GM18873 (cell line): ENCODE measurements at regions not wholly inside any gene's neighbourhood (a gene's known extent, or its start where the extent isn't known, plus 50 kb on each side); places are given as distances from the start of the nearest gene placed in this dataset.

Experiments
- ATAC-seq: cut with Tn5 transposase; IDR thresholded peaks from one replicate; pipeline ENCODE4 v1.9.1; 2021; ENCODE audit warnings: mild to moderate bottlenecking, moderate library complexity, moderate number of reproducible peaks; ENCODE audit not compliant: unreplicated experiment, low FRiP score

DNA sequence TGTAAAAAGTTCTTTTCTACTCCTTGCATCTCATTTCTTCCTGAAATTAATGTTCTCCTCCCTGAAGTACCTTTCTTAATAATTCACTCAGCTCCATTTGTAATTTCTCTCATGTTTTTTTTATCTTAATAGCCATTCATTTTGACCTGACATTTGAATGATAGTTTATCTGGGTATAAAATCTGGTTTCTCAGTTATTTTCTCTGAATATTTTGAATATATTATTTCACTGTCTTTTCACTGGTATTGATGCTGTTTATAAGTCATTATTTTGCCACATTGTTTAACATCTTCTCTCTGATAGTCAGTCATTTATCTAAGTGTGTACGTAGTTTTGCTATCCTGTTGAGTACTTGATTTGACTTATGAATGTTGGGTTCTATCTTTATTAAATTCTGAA lies 68.8 kb upstream of the ARHGAP18 start:
- ATAC-seq = no peak

DNA sequence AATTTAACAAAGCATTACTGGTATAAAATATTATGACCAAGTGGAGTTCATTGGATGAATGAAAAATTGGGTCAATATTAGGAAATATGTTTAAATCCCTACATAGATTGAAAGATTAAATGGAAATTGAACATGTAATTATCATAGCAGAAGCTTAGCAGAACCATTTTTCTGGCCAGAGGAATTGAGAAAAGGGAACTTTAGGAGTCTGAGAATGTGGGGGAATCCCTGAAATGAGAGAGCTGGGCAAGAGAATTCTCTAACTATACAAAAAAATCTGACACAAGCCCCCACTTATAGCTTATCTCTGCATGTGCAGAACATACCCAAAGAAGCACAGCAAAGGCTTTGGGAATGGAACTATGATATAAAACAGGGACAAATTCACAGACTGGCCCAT lies 67.4 kb upstream of the ARHGAP18 start:
- no peak for ATAC-seq

DNA sequence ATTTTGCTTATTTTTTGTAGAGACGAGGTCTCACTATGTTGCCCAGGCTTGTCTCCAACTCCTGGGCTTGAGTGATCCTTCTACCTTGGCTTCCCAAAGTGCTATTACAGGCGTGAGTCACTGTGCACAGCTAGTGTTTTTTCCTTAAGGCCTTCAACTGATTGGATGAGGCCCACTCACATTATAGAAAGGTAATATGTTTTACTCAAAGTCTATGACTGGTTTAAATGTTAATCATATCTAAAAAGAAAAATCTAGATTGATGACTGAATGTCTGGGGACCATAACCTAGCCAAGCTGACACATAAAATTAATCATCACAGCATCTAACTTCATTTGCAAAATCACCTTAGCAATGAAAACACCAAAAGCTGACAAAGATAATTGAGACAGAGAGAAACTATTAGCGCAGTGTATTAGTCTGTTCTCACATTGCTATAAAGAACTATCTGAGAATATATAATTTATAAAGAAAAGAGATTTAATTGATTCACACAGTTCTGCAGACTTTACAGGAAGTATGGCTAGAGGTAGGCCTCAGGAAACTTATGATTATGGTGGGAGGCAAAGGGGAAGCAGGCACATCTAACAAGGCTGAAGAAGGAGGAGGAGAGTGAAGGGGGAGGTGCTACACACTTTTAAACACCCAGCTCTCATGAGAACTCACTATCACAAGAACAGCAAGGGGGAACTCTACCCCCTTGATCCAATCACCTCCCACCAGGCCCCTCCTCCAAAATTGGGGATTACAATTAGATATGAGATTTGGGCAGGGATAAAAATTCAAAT lies 66.8 kb upstream of the ARHGAP18 start:
- ATAC-seq = no peak

DNA sequence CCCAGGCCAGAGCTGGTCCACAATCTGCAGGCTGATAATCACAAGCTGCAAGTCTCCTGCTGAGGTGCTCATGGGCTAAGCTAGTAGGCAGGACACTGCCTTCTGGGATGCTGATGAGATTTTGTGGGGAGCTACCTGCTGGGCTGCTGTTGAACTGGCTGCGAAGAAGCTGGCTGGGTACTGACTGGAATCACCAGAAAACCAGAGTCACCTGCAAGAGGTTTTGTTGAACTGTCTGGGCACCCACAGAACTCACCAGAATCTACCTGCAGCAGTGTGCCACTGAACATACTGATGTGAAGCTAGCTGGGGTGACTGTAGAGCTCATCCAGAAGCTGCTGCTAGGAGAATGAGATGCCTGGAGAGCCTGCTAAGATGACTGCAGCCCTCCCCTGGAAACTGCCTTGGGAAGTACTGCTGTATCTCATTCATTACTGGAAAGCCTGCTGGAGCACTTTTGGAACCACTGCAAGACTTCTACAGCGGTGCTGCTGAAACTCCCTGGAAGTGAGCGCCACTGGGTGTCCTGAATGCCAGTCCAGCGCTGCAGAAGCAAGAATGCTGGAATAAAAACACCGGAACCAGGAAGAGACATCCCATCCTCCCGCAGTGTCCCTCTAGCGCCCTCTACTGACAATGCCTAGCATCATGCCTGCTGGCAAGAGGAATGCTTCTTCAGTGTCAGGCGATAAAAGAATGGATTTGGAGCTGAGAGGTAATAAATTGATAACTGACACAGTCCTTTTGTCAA lies 64.9 kb upstream of the ARHGAP18 start:
- no peak for ATAC-seq

- no peak for ATAC-seq
Observed at GRCh38 chr6:129773304-129773703, 63.3 kb upstream of the ARHGAP18 start.

DNA sequence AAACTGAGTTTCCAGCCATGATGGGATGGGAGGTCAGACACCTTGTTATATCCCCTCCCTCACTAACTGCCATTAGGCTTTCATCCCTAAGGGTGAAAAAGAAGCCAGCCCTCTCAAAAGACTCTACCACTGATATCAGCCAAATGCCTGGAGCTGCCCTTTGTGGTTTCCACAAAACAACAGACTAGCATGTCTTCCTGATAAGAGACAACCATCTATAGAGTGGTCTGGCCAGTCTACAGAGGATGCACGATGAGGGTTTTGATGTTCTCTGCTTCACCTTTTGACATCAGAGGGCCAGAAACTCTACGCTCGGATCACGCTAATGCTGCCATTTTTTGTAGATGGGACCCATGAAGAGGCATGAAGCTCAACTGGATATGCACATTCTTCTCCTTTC lies 61.7 kb upstream of the ARHGAP18 start:
- ATAC-seq = no peak

DNA sequence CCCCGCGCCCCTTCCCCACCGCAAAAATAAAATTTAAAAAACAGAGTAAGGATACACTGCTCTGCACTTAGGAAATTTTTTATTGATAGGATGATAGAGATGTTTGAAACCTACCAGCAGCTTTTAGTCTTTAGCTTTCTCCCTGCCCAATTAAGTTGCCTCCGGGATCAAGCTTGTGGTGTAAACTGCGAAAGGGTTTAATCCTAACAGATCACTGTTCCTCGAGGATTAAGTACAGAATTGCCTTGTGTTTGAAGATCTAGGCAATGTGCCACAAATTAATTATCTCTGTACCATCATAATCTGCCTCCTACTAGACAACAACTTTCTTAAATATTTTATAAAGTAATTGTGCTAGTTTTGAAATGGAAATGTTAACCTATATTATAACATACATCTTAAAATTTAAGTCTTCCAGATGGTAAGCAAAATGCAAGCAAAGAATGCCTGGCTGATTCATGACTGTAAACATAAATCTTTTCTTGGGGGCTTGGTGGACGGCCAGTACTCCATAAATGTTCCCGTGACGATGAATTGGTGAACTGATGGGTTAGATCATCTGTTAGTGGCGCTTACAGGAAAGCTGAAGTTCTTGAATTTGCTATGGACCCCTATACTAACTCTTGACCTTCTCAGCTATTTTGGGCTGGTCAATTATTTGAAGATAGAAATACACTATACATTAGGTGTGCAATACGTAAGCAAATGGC lies 58.0 kb upstream of the ARHGAP18 start:
- ATAC-seq = no peak

DNA sequence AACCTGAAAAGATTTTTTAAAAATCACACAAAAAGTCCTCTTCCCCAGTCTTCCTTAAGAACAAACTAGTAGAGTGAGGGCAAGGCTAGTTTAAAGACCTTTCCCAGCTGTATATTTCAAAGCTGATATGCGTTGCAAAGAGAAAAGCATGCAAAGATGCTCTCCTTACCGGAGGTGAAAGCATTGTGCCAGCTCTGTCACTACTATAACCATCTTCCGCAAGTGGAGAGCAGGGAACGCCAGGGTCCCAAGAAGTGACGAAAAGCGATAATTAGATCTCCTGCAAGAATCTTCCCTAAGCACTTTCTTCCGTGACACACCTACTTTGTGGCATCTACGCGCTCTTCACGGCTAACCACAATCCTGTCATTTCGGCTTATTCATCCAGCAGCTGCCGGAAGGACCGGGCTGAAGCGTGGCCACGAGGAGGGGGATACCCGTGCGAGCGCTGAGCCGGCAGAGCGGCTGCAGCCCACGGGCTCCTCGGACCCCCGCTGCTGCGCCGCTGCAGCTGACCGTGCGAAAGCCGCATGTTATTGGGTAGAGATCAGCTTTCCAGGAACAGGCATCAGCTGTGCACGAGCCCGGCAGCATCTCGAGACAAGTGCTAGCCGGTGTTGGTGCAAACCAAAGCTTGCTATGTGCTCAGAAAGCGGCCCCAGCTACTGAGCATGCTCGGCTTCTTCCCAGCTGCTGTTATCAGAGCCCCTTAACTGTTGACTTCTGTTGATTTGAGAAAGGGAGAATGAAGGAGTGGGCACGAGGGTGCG lies 57.2 kb upstream of the ARHGAP18 start:
- peak; percentile 87 for ATAC-seq

DNA sequence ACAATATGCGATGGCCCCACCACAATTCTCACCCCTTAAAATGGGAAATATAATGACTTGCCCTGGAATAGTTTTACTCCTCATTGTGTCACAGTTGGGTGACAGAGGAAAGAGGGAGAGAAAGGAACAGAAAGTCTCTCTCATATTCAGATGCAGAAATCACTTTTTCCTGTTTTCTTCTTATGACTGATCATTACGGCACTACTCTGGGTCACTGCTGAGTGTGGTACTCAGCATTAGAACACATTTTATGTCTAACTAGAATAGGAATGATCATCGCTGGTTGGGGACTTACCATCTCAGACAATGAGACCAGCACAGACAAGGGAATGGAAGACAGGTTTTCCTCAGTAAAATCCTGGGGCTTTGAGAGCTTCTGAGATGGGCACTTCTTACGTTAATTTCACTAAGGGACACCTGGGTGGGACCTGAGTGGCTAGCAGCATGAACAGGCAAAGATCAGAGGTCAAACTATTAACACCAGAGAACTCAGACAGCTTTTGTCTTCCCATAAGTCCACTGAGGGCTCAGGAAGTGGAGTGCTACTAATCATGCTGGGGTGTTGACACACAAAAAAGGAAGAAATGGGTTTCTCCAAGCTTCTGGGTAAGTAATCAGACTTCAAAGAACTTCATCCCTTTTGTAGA lies 54.9 kb upstream of the ARHGAP18 start:
- no peak for ATAC-seq

DNA sequence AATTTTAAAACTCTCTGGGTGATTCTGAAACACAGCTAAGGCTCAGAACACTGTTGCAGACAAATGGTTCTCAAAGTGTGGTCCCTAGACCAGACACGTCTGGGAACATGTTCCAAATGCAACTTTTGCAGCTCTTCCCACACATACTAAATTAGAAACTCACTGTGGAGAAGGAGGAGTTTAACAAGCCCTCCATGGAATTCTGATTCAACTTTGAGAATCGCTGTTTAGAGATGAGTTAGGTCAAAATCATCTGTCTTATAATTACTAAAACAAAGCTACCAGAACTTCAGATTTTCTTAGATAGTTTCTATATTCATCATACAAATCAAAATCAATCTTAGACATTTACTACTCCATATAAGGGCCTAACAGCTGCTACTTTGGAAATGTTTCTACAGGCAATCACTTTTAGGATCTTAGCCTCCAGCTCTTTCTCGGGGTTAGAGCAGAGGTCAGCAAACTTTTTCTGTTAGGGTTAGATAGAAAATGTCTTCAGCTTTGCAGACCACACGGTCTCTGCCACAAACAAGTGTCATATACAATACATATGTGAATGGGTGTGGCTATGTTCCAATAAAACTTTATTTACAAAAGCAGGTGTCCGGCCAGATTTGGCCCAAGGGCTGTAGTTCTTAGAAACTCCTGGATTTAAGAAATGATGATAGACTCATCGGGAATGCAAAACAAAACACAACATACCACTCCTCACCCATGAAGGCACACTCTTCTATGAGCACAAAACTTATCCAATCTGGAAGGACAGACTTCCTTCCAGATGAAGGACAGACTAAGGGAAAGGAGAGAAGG lies 50.0 kb upstream of the ARHGAP18 start:
- no peak for ATAC-seq
